SK-N-MC (cell line): ENCODE measurements at regions not wholly inside any gene's neighbourhood (a gene's known extent, or its start where the extent isn't known, plus 50 kb on each side); places are given as distances from the start of the nearest gene placed in this dataset.

Experiments
- DNase-seq: peaks from one replicate; pipeline ENCODE4 v3.0.0-alpha.2; 2011; ENCODE audit warnings: low read depth, low spot score
- H3K27ac ChIP-seq: fragments of 200-600 bp; sonication (generic); 2 replicates; pipeline ENCODE4 v1.5.1; 2016; ENCODE audit warnings: mixed run types
- H3K36me3 ChIP-seq: fragments of 200-600 bp; sonication (generic); 2 replicates; pipeline ENCODE4 v1.6.1; 2017; ENCODE audit warnings: antibody characterized with exemption, low read length, mixed read lengths; ENCODE audit not compliant: insufficient read depth
- H3K4me3 ChIP-seq: fragments of 200-600 bp; sonication (generic); 2 replicates; pipeline ENCODE4 v1.5.1; 2016
- H3K9ac ChIP-seq: fragments of 200-600 bp; sonication (generic); 2 replicates; pipeline ENCODE4 v1.8.0; 2017; ENCODE audit warnings: mixed run types, mixed read lengths; ENCODE audit not compliant: insufficient read length
- H3K9me3 ChIP-seq: fragments of 200-600 bp; sonication (generic); 2 replicates; pipeline ENCODE4 v1.6.1; 2017; ENCODE audit warnings: low read depth, mild to moderate bottlenecking, antibody characterized with exemption, low read length, moderate library complexity, mixed read lengths
- EZH2 ChIP-seq: fragments of 200-600 bp; sonication (generic); IDR thresholded peaks from one replicate; pipeline ENCODE4 v1.6.1; 2017; ENCODE audit warnings: antibody characterized with exemption
- FOXP2 ChIP-seq: optimal IDR thresholded peaks from 2 replicates; pipeline ENCODE3; 2011; ENCODE audit warnings: mild to moderate bottlenecking, moderate library complexity; ENCODE audit not compliant: insufficient read depth; ENCODE audit errors: extremely low read length, control extremely low read depth
- POLR2AphosphoS5 ChIP-seq: IDR thresholded peaks from 2 replicates; pipeline ENCODE4 v1.6.1; 2012; ENCODE audit warnings: mild to moderate bottlenecking, low read depth, low read length, borderline replicate concordance

DNA sequence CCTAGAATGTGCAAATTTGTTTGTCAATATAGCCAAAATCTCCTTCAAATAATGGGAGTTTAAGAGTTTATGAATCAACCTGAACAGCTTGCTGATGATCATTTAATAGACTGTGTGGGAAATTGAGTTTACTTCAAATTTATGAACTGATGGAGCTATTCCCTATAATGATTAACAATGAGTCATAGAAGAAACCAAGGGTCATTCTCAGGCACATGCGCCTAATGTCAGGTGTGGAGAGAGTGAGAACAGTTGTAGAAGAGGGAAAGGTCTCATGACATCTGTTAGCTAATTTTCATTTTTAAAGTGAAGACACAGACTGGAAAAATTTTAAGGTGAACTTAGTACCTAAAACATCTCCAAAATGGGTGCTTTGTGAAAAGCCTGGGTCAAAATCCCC is 191.8 kb downstream of the BMP4 start:
- DNase-seq = no peak
- no peak for TF ChIP-seq FOXP2

DNA sequence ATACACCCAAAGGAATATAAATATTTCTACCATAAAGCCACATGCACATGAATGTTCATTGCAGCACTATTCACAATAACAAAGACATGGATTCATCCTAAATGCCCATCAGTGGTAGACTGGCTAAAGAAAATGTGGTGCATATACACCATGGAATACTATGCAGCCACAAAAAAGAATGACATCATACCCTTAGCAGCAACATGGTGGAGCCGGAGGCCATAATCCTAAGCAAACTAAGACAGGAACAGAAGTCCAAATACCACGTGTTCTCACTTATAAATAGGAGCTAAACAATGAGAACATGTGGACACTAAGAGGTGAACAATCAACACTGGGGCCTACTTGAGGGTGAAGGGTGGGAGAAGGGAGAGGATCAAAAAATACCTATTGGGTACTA is 198.5 kb downstream of the BMP4 start:
- Histone ChIP-seq H3K27ac (no peak overlapping the region), H3K36me3 (no peaks in the 10 kb centered on the region), H3K9ac (no peak overlapping the region), H3K4me3 (no peak overlapping the region), H3K9me3 (no peaks in the 10 kb centered on the region)
- TF ChIP-seq EZH2 (no peak), POLR2AphosphoS5 (no peak), FOXP2 (no peak)
- no peak for DNase-seq

More for the DNA sequence above, 191.8 kb downstream of the BMP4 start:
- no peaks in the 10 kb centered on the region for H3K9me3 ChIP-seq
- no peaks in the 10 kb centered on the region for H3K36me3 ChIP-seq
- no peak overlapping the region for H3K27ac ChIP-seq
- H3K9ac ChIP-seq = no peak overlapping the region
- no peak overlapping the region for H3K4me3 ChIP-seq

DNA sequence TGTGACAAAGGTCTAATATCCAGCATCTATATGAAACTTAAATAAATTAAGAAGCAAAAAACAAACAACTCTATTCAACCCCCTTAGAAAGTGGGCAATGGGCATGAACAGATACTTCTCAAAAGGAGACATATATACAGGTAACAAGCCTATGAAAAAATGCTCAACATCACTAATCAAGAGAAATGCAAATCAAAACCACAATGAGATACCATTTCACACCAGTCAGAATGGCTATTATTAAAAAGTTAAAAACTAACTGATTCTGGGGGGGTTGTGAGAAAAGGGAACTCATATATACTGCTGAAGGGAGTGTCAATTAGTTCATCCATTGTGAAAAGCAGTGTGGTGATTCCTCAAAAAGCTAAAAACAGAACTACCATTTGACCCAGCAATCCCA is 198.9 kb downstream of the BMP4 start:
- TF ChIP-seq FOXP2 = no peak
- TF ChIP-seq POLR2AphosphoS5 = no peak
- no peak for TF ChIP-seq EZH2
- no peak overlapping the region for H3K27ac ChIP-seq
- no peak for DNase-seq
- no peaks in the 10 kb centered on the region for H3K9me3 ChIP-seq
- no peaks in the 10 kb centered on the region for H3K36me3 ChIP-seq
- no peak overlapping the region for H3K9ac ChIP-seq
- H3K4me3 ChIP-seq = no peak overlapping the region

DNA sequence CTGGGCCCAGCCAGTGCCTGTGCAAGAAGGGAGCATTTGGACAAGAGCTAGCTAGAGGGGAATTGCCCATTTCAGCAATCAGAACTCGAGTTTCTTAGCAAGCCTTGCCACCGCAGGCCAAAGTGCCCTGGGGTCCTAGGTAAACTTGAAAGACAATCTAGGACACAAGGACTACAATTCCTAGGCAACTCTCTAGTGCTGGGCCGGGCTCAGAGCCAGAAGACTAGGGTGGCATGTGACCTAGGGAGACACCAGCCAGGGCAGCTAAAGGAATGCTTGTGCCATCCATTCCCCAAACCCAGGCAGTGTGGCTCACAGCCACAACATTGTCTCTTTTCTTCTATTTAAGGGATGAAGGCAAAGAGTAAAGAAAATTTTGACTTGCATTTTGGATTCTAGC is 205.0 kb downstream of the BMP4 start:
- no peak overlapping the region for H3K9ac ChIP-seq
- no peak for DNase-seq
- no peak overlapping the region for H3K27ac ChIP-seq
- H3K36me3 ChIP-seq = no peaks in the 10 kb centered on the region
- H3K4me3 ChIP-seq = no peak overlapping the region
- TF ChIP-seq FOXP2 (no peak), POLR2AphosphoS5 (no peak), EZH2 (no peak)
- no peaks in the 10 kb centered on the region for H3K9me3 ChIP-seq

DNA sequence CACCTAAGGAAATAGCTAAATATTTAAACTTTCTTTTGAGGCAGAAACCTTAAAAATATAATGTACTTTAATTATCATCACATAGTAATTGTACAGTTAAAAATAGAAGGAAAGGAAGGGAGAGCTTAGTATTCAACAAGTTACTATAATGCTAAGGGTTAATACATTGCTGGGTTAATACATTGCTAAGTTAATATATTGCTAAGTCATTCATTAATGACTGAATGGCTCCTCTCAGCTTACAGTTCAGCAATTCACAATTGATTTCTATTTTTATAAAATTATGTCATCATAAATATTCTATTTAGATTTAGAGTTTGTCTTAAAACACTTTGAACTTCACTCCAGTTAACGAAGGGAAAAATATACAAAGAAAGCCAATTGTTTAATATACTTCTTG is 207.9 kb downstream of the BMP4 start:
- Histone ChIP-seq H3K9ac (no peak overlapping the region), H3K9me3 (no peaks in the 10 kb centered on the region), H3K4me3 (no peak overlapping the region), H3K27ac (no peak overlapping the region), H3K36me3 (no peaks in the 10 kb centered on the region)
- DNase-seq = no peak
- TF ChIP-seq FOXP2 (no peak), POLR2AphosphoS5 (no peak), EZH2 (no peak)

DNA sequence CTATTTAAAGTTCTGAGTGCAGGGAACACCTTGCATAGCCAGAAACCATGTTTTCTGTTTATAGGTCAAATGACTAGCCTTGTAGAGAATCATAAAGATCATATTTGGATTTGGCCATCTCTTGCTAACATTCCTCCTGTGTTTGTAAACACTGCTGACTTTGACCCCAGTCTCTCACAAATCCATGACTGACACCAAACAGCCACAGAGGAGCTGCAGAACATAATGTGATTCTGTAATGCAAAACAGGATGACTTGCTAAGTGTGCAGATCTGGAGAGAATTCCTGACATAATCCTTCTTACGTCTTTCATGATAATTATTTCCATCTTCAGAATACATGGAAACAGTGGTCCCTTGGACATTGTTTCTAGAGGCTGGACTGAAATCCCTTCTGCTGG is 211.8 kb downstream of the BMP4 start:
- TF ChIP-seq FOXP2 (no peak), EZH2 (no peak), POLR2AphosphoS5 (no peak)
- Histone ChIP-seq H3K4me3 (no peak overlapping the region), H3K9me3 (no peaks in the 10 kb centered on the region), H3K27ac (no peak overlapping the region), H3K36me3 (no peaks in the 10 kb centered on the region), H3K9ac (no peak overlapping the region)
- DNase-seq = no peak

DNA sequence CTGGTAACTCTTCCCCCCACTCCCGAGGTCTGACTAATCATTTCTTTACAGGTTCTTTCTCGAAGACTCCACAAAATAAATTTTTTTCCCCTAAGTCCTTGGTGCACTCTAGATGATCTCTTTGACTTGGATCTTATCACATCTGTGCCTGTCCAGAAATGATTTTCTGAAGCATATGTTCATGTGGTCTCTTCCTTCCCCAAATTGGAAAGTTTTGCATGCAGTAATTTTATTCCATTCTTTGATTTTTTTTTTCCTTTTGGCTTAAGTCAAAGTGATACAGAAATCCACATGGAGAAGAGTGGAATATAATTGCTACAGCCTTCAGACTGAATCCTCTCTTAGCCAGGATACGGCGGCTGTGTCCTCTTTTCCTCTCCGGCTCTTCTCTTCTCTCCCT is 213.3 kb downstream of the BMP4 start:
- Histone ChIP-seq H3K9me3 (no peaks in the 10 kb centered on the region), H3K4me3 (no peak overlapping the region), H3K36me3 (no peaks in the 10 kb centered on the region)

DNA sequence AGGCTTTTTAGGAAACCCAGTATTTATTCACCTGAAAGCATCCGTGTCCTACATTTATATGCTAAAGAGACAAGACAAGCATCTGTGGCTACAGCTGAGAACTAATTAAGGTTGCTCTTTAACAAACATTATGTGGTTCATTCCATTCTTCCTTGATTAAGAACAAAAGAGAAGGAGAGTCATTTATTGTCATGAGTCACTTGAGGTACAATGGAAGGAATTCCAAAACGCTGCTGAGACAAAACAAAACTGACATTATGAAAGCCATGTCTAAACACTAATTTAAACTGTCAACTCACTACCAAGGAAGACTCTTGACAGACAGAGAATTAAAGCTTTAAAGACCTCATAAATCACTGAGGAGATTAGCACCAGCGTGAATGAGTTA is 214.4 kb downstream of the BMP4 start:
- H3K9ac ChIP-seq = no peak overlapping the region

More for the DNA sequence above, 213.3 kb downstream of the BMP4 start:
- H3K27ac ChIP-seq = no peak overlapping the region
- DNase-seq = no peak
- TF ChIP-seq FOXP2 = no peak
- TF ChIP-seq POLR2AphosphoS5 = no peak
- TF ChIP-seq EZH2 = no peak
- H3K9ac ChIP-seq = no peak overlapping the region

DNA sequence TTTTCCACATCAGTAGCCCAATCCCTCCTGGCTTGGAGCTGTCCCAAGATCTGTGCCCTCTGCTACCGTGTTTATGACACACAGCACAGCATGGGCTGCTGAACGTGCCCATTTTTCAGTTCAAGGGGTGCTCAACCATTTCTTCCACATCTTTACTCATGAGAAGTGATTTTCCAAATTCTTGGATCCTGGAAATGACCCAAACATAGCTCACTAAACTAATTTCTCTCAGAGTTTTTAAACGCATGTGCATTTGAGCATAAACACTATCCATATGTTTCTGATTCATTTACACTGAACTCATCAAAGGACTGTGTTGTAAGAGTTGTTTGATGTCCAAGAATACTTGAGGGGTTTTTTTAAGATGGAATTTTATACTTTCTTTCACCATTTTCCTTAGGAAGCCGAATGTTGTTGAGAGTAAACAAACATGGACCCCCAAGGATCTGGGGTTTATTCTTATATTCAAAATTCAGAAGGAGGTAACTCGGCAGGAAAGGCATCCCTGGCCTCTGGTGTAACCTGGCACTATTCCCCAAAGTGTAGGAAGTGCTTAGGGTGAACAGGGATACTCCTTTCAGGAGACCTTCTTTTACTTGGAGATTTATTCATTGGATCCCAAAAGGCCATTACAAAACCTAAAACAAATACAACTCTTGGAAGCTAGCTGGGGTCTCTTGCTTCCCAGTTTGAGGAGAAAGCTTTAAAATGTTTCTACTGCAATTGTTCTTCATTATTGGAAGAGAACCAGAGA is 215.0 kb downstream of the BMP4 start:
- DNase-seq = no peak
- Histone ChIP-seq H3K27ac (no peak overlapping the region), H3K36me3 (no peaks in the 10 kb centered on the region)

More for the DNA sequence above, 214.4 kb downstream of the BMP4 start:
- Histone ChIP-seq H3K27ac (no peak overlapping the region), H3K36me3 (no peaks in the 10 kb centered on the region), H3K9me3 (no peaks in the 10 kb centered on the region), H3K4me3 (no peak overlapping the region)
- DNase-seq = no peak
- TF ChIP-seq FOXP2 (no peak), POLR2AphosphoS5 (no peak), EZH2 (no peak)

More for the DNA sequence above, 215.0 kb downstream of the BMP4 start:
- H3K9me3 ChIP-seq = no peaks in the 10 kb centered on the region
- no peak overlapping the region for H3K4me3 ChIP-seq
- TF ChIP-seq EZH2 = no peak
- TF ChIP-seq POLR2AphosphoS5 = no peak
- no peak for TF ChIP-seq FOXP2
- H3K9ac ChIP-seq = no peak overlapping the region
